ENCODE measurements at regions not wholly inside any gene's neighbourhood (a gene's known extent, or its start where the extent isn't known, plus 50 kb on each side); places are given as distances from the start of the nearest gene placed in this dataset.

DNA sequence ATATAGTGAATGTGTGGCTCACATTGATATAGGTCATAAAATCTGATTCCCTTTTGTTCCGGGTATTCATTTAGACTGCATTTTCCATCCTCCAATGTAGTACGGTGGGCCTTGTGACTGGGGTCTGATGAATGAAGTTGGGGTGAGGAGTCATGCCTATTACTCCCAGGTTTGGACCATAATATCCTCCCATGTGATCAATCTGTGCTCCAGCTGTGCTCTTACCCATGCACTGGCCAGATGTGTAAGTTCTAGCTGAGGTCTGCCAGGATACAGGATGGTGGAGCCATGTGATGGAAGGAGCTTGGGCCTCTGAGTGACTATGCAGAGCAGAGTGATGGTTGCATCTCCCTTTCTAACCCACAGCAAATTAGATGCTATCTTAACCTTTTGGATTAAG lies 1034.0 kb upstream of the TMEM132C start:
- H3K27ac ChIP-seq = no peak overlapping the region
- TF ChIP-seq, protein P1, sequence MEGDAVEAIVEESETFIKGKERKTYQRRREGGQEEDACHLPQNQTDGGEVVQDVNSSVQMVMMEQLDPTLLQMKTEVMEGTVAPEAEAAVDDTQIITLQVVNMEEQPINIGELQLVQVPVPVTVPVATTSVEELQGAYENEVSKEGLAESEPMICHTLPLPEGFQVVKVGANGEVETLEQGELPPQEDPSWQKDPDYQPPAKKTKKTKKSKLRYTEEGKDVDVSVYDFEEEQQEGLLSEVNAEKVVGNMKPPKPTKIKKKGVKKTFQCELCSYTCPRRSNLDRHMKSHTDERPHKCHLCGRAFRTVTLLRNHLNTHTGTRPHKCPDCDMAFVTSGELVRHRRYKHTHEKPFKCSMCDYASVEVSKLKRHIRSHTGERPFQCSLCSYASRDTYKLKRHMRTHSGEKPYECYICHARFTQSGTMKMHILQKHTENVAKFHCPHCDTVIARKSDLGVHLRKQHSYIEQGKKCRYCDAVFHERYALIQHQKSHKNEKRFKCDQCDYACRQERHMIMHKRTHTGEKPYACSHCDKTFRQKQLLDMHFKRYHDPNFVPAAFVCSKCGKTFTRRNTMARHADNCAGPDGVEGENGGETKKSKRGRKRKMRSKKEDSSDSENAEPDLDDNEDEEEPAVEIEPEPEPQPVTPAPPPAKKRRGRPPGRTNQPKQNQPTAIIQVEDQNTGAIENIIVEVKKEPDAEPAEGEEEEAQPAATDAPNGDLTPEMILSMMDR (IDR thresholded peaks at IDR 0.05) = no peak
- no peak for TF ChIP-seq ZFX (IDR thresholded peaks at IDR 0.05; ENCODE audit: borderline replicate concordance)

DNA sequence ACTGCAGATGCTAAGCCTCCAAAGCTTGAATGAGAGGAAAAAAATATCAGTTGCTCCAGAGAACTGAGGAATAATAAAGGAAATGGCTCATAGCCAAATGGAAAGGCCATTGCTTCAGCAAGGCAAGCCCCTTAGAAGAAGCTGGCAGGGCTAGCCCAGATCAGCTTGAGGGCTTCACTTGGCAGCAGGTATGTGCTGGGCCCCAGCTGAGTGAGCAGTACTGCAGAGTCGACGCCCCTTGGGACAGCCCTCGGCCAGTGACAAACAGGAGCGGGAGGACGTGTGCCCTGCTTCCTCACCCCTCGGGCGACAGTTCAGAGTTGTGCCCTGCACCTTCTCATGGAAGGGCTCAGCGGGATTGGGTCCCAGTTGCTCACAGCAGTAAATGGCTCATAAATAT lies 1031.2 kb upstream of the TMEM132C start:
- TF ChIP-seq ZFX (IDR thresholded peaks at IDR 0.05; ENCODE audit: borderline replicate concordance) = no peak
- TF ChIP-seq, protein P1 (IDR thresholded peaks at IDR 0.05) = no peak
- no peak overlapping the region for H3K27ac ChIP-seq

DNA sequence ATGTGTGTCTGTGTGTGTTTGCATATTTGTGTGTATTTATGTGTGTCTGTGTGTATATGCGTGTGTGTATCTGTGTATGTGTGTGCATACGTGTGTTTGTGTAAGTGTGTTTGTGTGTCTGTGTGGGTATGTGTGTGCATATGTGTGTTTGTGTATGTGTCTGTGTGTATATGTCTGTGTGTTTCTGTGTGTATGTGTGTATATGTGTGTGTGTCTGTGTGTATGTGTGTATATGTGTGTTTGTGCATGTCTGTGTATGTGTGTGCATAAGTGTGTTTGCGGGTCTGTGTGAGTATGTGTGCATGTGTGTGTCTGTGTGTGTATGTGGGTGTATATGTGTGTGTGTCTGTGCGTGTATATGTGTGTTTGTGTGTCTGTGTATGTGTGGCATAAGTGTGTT lies 1030.5 kb upstream of the TMEM132C start:
- no peak overlapping the region for H3K27ac ChIP-seq
- TF ChIP-seq, protein P1 (IDR thresholded peaks at IDR 0.05) = no peak
- no peak for TF ChIP-seq ZFX (IDR thresholded peaks at IDR 0.05; ENCODE audit: borderline replicate concordance)

DNA sequence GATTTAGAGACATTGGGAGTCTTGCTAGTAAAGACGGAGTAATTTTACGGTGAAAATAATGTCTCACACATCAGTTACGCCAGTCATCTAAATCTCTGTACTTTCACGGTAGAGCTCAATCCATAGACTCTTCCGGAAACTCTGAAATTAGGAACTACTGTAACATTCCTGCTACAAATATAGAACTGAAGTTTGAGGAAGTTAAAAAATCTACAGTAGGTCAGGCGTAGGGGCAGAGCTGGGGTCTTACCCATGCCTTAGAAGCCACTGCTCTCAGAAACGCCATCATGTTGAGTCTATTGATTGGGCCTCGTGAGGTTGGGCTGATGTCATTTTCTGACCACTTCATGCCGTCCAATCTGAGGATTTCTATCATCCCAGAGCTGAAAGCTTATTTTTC lies 1029.8 kb upstream of the TMEM132C start:
- H3K27ac ChIP-seq = no peak overlapping the region
- TF ChIP-seq ZFX (IDR thresholded peaks at IDR 0.05; ENCODE audit: borderline replicate concordance) = no peak
- TF ChIP-seq, protein P1 (IDR thresholded peaks at IDR 0.05) = no peak

DNA sequence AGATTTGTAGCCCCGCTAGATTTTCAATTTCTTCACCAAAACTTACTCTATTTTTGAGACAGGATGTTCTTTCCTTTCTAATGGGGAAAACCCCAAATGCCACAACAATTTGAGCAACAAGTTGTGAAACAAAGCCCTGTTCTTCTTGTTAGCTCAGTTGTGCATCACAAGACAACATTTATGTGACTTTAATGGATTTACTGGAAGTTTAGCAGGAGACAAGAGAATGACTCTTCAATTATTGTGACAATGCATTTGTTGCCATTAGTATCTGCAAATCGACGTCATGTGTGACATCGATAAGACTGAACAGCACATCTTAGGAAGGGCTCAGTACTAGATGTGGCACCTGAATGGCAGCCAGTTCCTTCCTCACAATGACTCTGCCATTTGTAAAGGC lies 1028.9 kb upstream of the TMEM132C start:
- TF ChIP-seq, protein P1 (IDR thresholded peaks at IDR 0.05) = no peak
- no peak for TF ChIP-seq ZFX (IDR thresholded peaks at IDR 0.05; ENCODE audit: borderline replicate concordance)
- no peak overlapping the region for H3K27ac ChIP-seq

DNA sequence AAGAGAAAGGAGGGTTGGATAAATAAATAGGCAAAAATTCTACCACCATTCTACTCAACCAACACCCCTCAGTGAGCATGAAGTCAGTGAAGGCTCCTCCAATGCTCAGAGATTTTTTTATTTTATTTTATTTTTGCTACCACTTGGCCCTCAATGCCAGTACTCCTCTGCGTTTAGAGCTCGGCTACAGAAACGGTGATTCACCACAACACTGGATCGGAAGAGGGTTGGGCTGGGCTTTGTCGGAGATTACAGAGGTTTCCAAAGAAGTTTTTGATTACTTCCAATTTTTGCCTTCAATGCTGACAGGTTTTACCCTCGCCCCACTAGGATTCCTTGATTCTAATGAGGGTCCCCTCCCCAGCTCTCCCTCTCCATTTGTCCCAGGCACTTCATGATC lies 1027.2 kb upstream of the TMEM132C start:
- H3K27ac ChIP-seq = no peak overlapping the region
- TF ChIP-seq, protein P1 (IDR thresholded peaks at IDR 0.05) = no peak
- no peak for TF ChIP-seq ZFX (IDR thresholded peaks at IDR 0.05; ENCODE audit: borderline replicate concordance)

DNA sequence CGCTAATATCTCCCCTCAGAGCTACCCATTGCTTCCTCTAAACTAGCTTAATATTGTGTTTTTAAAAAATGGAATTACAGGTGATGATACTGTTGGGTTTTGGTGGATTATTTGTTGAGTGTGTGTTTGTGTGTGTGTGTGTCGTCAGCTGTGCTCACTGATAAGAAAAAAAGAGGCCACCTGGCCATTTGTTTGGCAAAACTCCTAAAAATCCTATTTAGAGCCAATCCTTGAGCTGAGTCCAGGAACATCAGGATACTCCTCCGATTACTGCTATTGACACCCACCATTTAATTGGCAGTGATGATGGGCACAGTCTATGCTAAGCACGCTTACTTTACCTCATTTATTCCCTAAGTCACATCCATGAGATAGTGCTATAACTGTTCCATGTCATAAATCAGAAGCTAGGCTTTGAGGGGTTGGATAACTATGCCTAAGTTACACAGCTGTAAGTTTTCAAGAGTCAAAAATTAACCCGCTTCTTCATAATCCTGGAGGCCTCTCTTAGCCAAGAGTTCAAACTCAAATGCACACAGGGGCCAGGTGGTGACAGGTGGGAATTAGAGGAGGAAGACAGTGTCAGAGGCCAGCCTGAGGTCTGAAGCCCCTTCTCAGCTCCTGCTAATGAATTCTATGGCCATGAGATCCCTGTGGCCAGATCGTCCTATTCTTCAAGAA lies 1026.6 kb upstream of the TMEM132C start:
- TF ChIP-seq, protein P1 (IDR thresholded peaks at IDR 0.05) = no peak
- no peak for TF ChIP-seq ZFX (IDR thresholded peaks at IDR 0.05; ENCODE audit: borderline replicate concordance)
- no peak overlapping the region for H3K27ac ChIP-seq
